ENCODE measurements at regions not wholly inside any gene's neighbourhood (a gene's known extent, or its start where the extent isn't known, plus 50 kb on each side); places are given as distances from the start of the nearest gene placed in this dataset.
"Not testable (repeated sequence)": the region's sequence is repeated elsewhere in the genome, so short reads cannot be mapped to it uniquely, and the experiment has no call there.

DNA sequence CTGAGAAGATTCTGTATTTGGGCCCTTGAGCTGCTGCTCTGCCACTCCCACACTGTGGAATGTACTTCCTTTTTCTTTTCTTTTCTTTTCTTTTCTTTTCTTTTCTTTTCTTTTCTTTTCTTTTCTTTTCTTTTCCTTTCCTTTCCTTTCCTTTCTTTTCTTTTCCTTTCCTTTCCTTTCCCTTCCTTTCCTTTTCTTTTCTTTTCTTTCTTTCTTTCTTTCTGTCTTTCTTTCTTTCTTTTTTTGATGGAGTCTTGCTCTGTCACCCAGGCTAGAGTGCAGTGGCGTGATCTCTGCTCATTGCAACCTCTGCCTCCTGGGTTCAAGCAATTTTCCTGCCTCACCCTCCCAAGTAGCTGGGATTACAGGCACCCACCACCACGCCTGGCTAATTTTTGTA is 89.8 kb downstream of the DNAAF6 start:
- DNase-seq (ENCODE audit: low read depth, low spot score), result not testable (repeated sequence)

DNA sequence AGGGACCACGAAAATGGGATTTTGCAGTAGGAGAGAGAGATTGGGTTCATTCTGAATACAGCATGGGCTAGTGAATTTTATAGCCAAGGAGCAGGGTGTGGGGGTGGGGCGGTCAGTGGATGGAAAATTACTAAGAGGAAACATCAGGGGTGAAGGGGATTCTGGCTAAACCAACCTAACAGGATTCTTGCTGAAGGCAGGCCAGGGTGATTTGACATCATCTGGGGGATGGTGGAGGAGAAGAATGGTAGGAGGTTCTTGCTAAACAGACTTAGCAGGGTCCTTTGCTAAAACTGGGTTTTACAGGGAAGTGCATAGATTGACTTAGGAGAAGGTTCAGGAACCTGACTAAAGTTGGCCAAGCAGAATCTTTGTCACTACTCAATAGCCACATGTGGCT is 91.9 kb downstream of the DNAAF6 start:
- peak; percentile 70 for DNase-seq (ENCODE audit: low read depth, low spot score)

DNA sequence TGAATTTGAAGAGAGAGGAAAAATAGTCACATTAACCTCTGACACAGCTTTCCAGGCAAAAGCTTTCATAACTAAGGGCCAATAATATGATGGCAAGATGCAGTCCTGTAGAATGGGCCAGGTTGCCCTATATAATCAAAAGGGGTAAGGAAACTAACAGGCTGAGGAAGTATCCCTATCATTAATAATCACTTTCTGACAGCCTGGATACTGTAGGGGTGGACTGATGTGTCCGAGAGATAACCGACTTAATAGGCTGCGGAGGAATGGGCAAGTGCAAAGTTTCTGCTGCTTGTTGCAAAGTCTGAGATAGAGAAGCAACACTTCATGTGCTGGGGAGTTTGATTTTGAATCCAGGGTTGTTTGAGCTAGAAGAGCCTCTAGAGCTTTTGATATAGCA is 94.8 kb downstream of the DNAAF6 start:
- DNase-seq (ENCODE audit: low read depth, low spot score), result no peak

GRCh38 chrX:107304141-107304540 is 97.7 kb downstream of the DNAAF6 start:
- no peak for DNase-seq (ENCODE audit: low read depth, low spot score)

GRCh38 chrX:107323786-107324492 is 117.5 kb downstream of the DNAAF6 start:
- no peak for DNase-seq (ENCODE audit: low read depth, low spot score)

DNA sequence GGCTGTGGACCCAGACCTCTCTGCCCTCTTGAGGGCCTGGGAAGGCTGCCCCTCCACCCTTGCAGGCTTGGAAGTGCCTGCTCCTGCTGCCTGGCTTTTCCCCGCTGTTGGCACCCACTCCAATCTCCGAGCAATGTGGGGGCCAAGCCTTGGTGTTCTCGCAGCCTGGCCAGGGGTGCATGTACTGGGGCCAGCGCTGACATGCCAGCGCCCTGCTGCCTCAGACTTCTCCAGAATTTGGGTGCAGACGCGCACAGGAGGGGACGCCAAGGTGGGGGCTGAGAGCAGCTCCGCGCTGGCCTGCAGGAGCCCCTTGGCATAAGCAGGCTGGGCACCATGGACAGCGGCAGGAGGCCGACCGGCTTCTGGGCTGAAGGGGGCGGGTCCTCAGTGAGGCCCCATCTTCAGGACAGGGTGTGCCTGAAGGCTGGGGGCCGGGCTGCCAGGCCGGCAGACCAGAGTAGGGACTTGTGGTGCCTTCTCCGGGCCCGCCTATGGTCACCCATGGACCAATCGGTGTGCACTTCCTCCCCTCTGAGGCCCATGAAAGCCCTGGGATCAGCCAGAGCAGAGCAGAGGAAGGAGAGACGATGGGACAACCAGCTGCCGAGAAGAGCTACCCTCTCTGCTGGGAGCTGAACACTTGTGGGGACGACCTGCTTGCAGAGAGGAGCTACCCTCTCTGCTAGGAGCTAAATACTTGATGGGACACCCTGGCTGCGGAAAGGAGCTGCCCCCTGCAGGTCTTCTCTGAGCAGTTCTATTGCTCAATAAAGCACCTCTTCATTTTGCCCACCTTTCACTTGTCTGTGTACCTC is 118.3 kb downstream of the DNAAF6 start:
- DNase-seq (ENCODE audit: low read depth, low spot score), result peak; percentile 97

GRCh38 chrX:107325467-107325866 is 119.1 kb downstream of the DNAAF6 start:
- no peak for DNase-seq (ENCODE audit: low read depth, low spot score)

DNA sequence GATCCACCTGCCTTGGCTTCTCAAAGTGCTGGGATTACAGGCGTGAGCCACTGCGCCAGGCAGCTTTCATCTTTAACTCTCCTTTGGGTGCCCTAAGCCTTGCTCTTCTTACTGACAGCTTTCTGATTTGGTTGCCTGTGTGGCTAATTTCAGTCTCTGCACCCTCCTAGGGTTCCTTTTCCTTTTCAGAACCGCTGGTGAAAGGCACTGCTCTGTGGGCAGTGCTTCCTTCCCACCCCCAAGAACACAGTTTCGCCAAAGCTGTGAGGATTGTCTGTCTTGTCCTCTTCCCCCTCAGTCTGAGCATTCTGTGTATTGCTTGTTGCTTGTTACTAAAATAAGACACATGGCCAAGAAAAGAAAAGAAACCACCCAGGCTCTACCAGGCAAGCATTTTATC is 101.4 kb upstream of the FRMPD3 start:
- no peak for DNase-seq (ENCODE audit: low read depth, low spot score)

- no peak for DNase-seq (ENCODE audit: low read depth, low spot score)
These were observed 100.5 kb upstream of the FRMPD3 start for GRCh38 chrX:107348990-107349389.

DNA sequence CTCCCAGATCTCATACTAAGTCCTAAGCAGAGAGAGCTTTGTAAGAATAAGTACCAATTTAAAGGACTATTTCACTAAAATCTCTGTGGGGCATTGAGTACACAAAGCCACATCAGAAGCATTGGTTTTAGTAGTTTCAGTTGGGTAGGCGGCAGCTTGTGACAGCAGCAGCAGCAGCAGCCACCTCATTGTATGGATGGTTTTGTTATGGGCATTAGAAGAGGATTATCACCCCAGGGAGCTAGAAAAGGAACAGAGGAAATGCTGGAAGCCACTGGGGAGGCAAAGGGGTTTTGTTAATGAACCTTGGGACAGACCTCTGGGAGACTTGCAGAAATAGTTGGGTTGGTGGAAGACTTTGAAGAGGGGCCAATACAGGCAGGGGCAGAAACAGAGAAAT is 93.9 kb upstream of the FRMPD3 start:
- peak; percentile 79 for DNase-seq (ENCODE audit: low read depth, low spot score)

- DNase-seq (ENCODE audit: low read depth, low spot score), result no peak
These were observed 88.6 kb upstream of the FRMPD3 start for GRCh38 chrX:107360788-107361360.

DNA sequence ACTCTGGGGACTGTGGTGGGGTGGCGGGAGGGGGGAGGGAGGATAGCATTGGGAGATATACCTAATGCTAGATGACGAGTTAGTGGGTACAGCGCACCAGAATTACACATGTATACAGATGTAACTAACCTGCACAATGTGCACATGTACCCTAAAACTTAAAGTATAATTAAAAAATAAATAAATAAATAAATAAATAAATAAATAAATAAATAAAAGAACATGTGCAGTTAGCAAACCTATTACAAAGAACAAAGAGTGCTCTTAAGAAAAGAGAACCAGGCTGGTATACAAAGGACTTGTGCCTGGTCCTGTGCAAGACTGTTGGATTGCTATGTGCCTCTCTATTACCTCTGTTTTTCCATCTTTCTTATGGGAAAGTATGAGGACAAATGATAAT is 79.3 kb upstream of the FRMPD3 start:
- DNase-seq (ENCODE audit: low read depth, low spot score), result not testable (repeated sequence)

DNA sequence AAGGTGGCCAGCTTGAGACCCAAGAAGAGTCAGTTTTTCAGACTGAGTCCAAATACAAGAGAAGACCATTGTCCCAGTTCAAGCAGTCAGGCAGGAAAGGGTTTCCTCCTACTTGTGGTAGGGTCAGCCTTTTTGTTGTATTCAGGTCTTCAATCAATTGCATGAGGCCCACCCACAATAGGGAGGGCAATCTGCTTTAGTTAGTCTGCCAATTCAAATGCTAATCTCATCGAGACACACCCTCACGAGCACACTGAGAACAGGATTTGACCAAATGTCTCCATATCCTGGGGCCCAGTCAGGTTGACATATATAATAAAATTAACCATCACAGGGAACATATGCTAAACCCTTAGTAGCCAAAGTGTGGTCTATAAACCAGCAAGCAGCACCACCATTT is 75.3 kb upstream of the FRMPD3 start:
- DNase-seq (ENCODE audit: low read depth, low spot score), result peak; percentile 74

- DNase-seq (ENCODE audit: low read depth, low spot score), result no peak
These were observed 74.6 kb upstream of the FRMPD3 start for GRCh38 chrX:107374831-107375230.

DNA sequence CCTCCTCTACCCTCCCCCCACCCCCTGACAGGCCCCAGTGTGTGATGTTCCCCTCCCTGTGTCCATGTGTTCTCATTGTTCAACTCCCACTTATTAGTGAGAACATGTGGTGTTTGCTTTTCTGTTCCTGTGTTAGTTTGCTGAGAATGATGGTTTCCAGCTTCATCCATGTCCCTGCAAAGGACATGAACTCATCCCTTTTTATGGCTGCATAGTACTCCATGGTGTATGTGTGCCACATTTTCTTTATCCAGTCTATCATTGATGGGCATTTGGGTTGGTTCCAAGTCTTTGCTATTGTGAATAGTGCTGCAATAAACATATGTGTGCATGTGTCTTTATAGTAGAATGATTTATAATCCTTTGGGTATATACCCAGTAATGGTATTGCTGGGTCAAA is 73.3 kb upstream of the FRMPD3 start:
- not testable (repeated sequence) for DNase-seq (ENCODE audit: low read depth, low spot score)

DNA sequence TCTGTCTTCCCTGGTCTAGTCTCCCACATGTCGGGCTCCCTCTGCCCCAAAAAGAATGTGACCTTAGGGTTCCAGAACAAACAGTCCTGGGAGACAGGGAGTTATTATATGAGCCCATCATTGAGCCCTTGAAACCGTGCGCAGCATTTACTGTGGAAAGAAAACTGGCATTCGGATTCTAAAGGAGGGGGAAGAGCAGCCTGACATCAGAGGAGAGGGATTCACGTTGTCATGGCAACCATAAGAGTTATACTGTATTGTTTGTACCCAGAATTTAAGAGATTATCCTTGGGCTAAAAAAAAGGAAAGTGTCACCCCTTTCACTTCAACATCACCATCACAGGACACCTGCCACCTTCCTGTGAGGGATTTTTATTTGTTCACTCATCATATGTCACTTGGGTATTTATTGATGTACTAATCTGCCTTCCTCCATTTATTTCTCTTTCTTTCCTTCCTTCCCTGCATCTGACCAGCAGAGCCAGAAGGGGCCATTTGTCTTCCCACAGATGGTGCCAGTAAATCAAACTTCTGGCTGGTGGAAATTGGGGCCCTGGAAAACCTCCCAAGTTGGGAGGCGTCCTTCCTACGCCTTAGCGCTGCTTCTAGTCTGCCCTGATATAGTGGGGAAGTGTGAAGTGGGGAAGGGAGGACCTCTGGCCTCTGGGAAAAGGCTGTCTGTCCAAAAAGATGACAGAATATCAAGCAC is 64.9 kb upstream of the FRMPD3 start:
- DNase-seq (ENCODE audit: low read depth, low spot score), result no peak

- no peak for DNase-seq (ENCODE audit: low read depth, low spot score)
These were observed 59.7 kb upstream of the FRMPD3 start for GRCh38 chrX:107389726-107390125.

DNA sequence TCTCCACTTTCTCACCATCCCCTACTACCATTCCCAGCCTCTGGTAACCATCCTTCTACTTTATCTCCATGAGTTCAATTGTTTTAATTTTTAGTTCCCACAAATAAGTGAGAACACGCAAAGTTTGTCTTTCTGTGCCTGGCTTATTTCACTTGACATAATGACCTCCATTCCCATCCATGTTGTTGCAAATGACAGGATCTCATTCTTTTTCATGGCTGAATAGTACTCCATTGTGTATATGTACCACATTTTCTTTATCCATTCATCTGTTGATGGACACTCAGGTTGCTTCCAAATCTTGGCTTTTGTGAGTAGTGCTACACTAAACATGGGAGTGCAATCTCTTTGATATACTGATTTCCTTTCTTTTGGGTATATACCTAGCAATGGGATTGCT is 55.8 kb upstream of the FRMPD3 start:
- DNase-seq (ENCODE audit: low read depth, low spot score), result not testable (repeated sequence)

DNA sequence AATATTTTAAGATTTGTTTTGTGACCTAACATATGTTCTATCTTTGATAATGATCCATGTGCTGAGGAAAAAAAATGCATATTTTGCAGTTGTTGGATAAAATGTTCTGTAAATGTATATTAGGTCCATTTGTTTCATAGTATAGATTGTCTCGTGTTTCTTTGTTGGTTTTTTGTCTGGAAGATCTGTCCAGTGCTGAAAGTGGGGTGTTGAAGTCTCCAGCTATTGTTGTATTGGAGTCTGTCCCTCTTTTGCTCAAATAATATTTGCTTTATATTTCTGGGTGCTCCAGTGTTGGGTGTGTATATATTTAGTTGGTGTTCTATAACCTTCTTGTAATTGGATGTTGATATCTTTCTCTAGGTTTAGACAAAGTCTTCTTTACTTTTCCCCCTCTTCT is 53.2 kb upstream of the FRMPD3 start:
- no peak for DNase-seq (ENCODE audit: low read depth, low spot score)

GRCh38 chrX:107396783-107397182 is 52.7 kb upstream of the FRMPD3 start:
- no peak for DNase-seq (ENCODE audit: low read depth, low spot score)

DNA sequence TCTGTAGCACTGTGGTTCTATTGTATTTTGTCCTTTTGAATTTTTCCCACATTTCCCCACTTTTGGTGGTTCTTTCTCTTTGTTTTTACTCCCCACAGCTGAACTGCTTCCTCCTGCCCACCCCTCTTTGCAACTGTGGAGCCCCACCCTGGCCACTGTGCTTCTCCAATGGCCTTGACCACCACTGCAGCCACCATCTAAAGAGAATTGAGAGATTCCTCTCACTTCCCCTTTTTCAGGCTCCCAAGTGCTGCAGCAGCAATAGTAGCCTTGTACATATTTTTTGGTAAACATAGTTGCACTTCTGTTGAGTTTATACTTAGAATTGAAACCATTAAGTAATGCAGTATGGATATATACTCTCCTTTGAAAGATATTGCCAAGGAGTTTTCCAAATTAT is 51.3 kb upstream of the FRMPD3 start:
- DNase-seq (ENCODE audit: low read depth, low spot score), result no peak

Measured in ELF-1 (cell line).